ENCODE measurements at regions not wholly inside any gene's neighbourhood (a gene's known extent, or its start where the extent isn't known, plus 50 kb on each side); places are given as distances from the start of the nearest gene placed in this dataset.

DNA sequence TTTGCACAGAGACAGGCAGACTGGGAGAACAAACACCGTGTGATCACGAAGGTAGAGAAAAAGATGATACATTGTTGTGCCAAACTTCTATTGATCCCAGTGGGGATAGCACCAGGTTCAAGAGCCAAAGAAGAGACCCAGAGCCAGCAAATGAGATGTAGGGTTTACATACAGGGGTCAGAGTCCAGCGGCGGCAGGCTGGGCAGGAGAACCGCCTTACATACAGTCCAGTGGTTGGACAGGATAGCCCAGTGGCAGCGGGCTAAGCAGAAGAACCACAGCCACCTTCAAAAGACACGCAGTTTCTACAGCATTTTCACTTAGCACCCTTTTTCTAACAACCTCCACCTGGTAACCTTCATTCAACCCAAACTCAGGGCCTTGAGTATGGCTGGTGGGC is 932.8 kb downstream of the SLC4A3 start:
- no peak overlapping the region for H3K27ac ChIP-seq (ENCODE audit: low read depth, low read length)
- no peaks in the 10 kb centered on the region for H3K9me3 ChIP-seq (ENCODE audit: low read length)
- no peaks in the 10 kb centered on the region for H3K36me3 ChIP-seq (ENCODE audit: insufficient read depth, low read length)
- H3K4me3 ChIP-seq (ENCODE audit: low read depth in 1 of 2, low read length in 2 of 2), result no peak overlapping the region
- no peaks in the 10 kb centered on the region for H3K4me1 ChIP-seq (ENCODE audit: insufficient read depth, low read length)
- H3K9ac ChIP-seq (ENCODE audit: low read length), result no peak overlapping the region
- H3K27me3 ChIP-seq (ENCODE audit: control insufficient read depth in 1 of 2, insufficient read depth in 2 of 2, low read length in 2 of 2), result no peaks in the 10 kb centered on the region

DNA sequence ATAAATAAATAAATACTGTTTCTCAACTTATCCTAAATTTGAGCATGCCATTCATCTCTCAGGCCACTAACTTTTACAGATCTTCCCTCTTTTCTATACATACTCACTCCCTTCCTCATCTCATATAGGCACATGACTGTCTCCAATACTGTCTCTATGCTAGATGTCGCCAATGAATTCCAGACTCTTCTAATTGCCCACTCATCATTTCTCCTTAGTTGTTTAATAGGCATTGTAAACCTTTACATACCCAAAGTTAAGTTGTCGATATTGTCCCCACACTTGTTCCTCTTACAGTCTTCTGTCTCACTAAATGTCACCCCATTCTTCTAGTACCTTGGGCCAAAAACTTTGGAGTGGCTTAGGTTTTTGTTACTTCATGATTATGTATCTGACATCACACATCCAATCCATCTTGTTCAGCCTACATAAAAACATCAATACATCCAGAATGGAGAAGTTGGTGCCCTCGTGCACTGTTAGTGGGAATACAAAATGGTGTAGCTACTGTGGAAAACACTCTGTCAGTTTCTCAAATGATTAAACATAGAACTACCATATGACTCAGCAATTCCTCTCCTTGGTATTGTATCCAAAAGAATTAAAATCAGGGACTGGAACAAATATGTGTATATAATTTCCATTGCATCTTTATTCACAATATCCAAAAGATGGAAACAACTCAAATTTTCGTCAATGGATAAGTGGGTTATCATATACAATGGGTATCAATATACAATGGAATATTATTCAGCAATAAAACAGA is 935.1 kb downstream of the SLC4A3 start:
- Histone ChIP-seq H3K4me3 (ENCODE audit: low read depth in 1 of 2, low read length in 2 of 2) (no peak overlapping the region), H3K9ac (ENCODE audit: low read length) (no peak overlapping the region), H3K27me3 (ENCODE audit: control insufficient read depth in 1 of 2, insufficient read depth in 2 of 2, low read length in 2 of 2) (no peaks in the 10 kb centered on the region), H3K36me3 (ENCODE audit: insufficient read depth, low read length) (no peaks in the 10 kb centered on the region), H3K27ac (ENCODE audit: low read depth, low read length) (no peak overlapping the region), H3K9me3 (ENCODE audit: low read length) (no peaks in the 10 kb centered on the region), H3K4me1 (ENCODE audit: insufficient read depth, low read length) (no peaks in the 10 kb centered on the region)

DNA sequence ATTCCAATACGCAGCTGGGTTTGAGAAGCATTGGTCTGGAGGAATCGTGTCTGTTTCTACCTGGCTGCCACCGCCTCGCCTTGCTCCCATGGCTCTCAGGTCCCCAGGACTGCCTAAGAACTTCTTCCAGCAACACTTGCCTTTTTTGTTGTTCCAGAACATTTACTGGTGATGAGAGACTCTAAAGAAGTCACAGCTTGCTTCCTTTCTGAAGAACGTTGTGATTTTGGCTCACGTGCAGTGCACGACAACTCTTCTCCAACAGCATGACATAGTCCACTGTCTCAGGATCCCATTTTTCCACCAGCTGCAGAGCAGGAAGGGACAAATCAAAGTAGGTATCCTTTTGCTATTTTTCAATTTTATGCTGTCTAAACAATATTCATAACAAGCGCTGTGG is 940.9 kb downstream of the SLC4A3 start:
- Histone ChIP-seq H3K4me1 (ENCODE audit: insufficient read depth, low read length) (peaks cover 10% of the 10 kb centered on the region), H3K27ac (ENCODE audit: low read depth, low read length) (no peak overlapping the region), H3K9ac (ENCODE audit: low read length) (no peak overlapping the region), H3K27me3 (ENCODE audit: control insufficient read depth in 1 of 2, insufficient read depth in 2 of 2, low read length in 2 of 2) (no peaks in the 10 kb centered on the region), H3K9me3 (ENCODE audit: low read length) (no peaks in the 10 kb centered on the region), H3K4me3 (ENCODE audit: low read depth in 1 of 2, low read length in 2 of 2) (no peak overlapping the region), H3K36me3 (ENCODE audit: insufficient read depth, low read length) (no peaks in the 10 kb centered on the region)

GRCh38 chr2:220569112-220569897 is 941.9 kb downstream of the SLC4A3 start:
- H3K27ac ChIP-seq (ENCODE audit: low read depth, low read length), result no peak overlapping the region
- H3K9ac ChIP-seq (ENCODE audit: low read length), result no peak overlapping the region
- H3K36me3 ChIP-seq (ENCODE audit: insufficient read depth, low read length), result no peaks in the 10 kb centered on the region
- no peaks in the 10 kb centered on the region for H3K9me3 ChIP-seq (ENCODE audit: low read length)
- H3K4me1 ChIP-seq (ENCODE audit: insufficient read depth, low read length), result peaks cover 10% of the 10 kb centered on the region
- no peak overlapping the region for H3K4me3 ChIP-seq (ENCODE audit: low read depth in 1 of 2, low read length in 2 of 2)
- no peaks in the 10 kb centered on the region for H3K27me3 ChIP-seq (ENCODE audit: control insufficient read depth in 1 of 2, insufficient read depth in 2 of 2, low read length in 2 of 2)

- Histone ChIP-seq H3K4me3 (ENCODE audit: low read depth in 1 of 2, low read length in 2 of 2) (no peak overlapping the region), H3K9me3 (ENCODE audit: low read length) (no peaks in the 10 kb centered on the region), H3K9ac (ENCODE audit: low read length) (no peak overlapping the region), H3K4me1 (ENCODE audit: insufficient read depth, low read length) (peaks cover 10% of the 10 kb centered on the region), H3K36me3 (ENCODE audit: insufficient read depth, low read length) (no peaks in the 10 kb centered on the region), H3K27ac (ENCODE audit: low read depth, low read length) (no peak overlapping the region), H3K27me3 (ENCODE audit: control insufficient read depth in 1 of 2, insufficient read depth in 2 of 2, low read length in 2 of 2) (no peaks in the 10 kb centered on the region)
These were observed 945.0 kb downstream of the SLC4A3 start for GRCh38 chr2:220572385-220572784.

DNA sequence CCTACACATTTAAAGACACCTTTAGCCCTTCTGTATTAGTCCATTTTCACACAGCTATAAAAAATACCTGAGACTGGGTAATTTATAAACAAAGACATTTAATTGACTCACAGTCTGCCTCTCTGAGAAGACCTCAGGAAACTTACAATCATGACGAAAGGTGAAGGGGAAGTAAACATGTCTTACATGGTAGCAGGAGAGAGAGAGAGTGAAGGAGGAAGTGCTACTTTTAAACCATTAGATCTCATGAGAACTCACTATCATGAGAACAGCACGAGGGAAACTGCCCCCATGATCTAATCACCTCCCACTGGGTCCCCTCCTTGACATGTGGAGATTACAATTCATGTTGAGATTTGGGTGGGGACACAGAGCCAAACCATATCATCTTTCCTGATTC is 946.6 kb downstream of the SLC4A3 start:
- Histone ChIP-seq H3K4me1 (ENCODE audit: insufficient read depth, low read length) (peaks cover 9% of the 10 kb centered on the region), H3K36me3 (ENCODE audit: insufficient read depth, low read length) (no peaks in the 10 kb centered on the region), H3K9ac (ENCODE audit: low read length) (no peak overlapping the region), H3K27me3 (ENCODE audit: control insufficient read depth in 1 of 2, insufficient read depth in 2 of 2, low read length in 2 of 2) (no peaks in the 10 kb centered on the region), H3K9me3 (ENCODE audit: low read length) (no peaks in the 10 kb centered on the region), H3K4me3 (ENCODE audit: low read depth in 1 of 2, low read length in 2 of 2) (no peak overlapping the region), H3K27ac (ENCODE audit: low read depth, low read length) (no peak overlapping the region)

DNA sequence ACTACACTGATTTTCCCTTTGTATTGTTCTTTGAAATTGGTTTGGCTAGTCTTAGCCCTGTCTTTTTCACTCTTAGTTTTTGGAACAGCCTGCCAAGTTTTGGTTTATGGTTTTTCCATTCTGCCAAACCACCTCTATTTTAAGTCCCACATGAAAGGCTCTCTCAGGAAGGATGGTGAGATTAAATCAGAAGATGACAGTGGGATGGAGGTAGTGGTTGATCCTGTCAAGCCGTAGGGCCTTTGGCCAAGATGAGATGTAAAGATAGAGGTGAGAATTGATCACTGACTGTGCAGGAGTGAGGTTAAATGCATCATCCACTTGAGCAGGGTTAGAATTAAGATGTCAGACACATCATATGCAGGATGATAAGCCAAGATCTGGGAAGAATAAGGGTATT is 948.5 kb downstream of the SLC4A3 start:
- H3K9me3 ChIP-seq (ENCODE audit: low read length), result no peaks in the 10 kb centered on the region
- H3K9ac ChIP-seq (ENCODE audit: low read length), result no peak overlapping the region
- no peak overlapping the region for H3K27ac ChIP-seq (ENCODE audit: low read depth, low read length)
- H3K4me3 ChIP-seq (ENCODE audit: low read depth in 1 of 2, low read length in 2 of 2), result no peak overlapping the region
- no peaks in the 10 kb centered on the region for H3K27me3 ChIP-seq (ENCODE audit: control insufficient read depth in 1 of 2, insufficient read depth in 2 of 2, low read length in 2 of 2)
- no peaks in the 10 kb centered on the region for H3K4me1 ChIP-seq (ENCODE audit: insufficient read depth, low read length)
- H3K36me3 ChIP-seq (ENCODE audit: insufficient read depth, low read length), result no peaks in the 10 kb centered on the region

DNA sequence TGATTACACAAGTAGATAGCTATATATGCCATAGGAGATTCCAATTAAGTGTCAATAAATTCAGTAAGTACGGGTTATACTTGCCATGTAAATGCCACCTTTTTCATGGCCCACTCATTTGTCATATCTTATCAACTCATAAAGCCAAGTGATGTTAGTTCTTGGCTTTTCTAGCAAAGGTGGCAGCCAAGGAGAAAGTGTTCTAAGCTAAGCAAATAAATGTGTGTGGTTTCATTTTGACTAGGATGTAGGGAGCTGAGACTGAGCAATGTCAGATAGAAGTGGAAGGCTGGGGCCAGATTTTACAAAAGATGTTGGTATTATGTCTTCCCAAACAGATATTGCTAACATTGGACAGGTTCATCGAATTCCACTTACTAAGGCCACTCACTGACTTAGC is 952.0 kb downstream of the SLC4A3 start:
- Histone ChIP-seq H3K27ac (ENCODE audit: low read depth, low read length) (no peak overlapping the region), H3K36me3 (ENCODE audit: insufficient read depth, low read length) (no peaks in the 10 kb centered on the region), H3K27me3 (ENCODE audit: control insufficient read depth in 1 of 2, insufficient read depth in 2 of 2, low read length in 2 of 2) (no peaks in the 10 kb centered on the region), H3K9me3 (ENCODE audit: low read length) (no peaks in the 10 kb centered on the region), H3K9ac (ENCODE audit: low read length) (no peak overlapping the region), H3K4me1 (ENCODE audit: insufficient read depth, low read length) (no peaks in the 10 kb centered on the region), H3K4me3 (ENCODE audit: low read depth in 1 of 2, low read length in 2 of 2) (no peak overlapping the region)

- no peak overlapping the region for H3K4me3 ChIP-seq (ENCODE audit: low read depth in 1 of 2, low read length in 2 of 2)
- no peaks in the 10 kb centered on the region for H3K9me3 ChIP-seq (ENCODE audit: low read length)
- H3K9ac ChIP-seq (ENCODE audit: low read length), result no peak overlapping the region
- H3K4me1 ChIP-seq (ENCODE audit: insufficient read depth, low read length), result no peaks in the 10 kb centered on the region
- H3K27ac ChIP-seq (ENCODE audit: low read depth, low read length), result no peak overlapping the region
- H3K27me3 ChIP-seq (ENCODE audit: control insufficient read depth in 1 of 2, insufficient read depth in 2 of 2, low read length in 2 of 2), result no peaks in the 10 kb centered on the region
- no peaks in the 10 kb centered on the region for H3K36me3 ChIP-seq (ENCODE audit: insufficient read depth, low read length)
These were observed 952.7 kb downstream of the SLC4A3 start for GRCh38 chr2:220580113-220580512.

GRCh38 chr2:220583725-220584124 is 956.3 kb downstream of the SLC4A3 start:
- H3K27me3 ChIP-seq (ENCODE audit: control insufficient read depth in 1 of 2, insufficient read depth in 2 of 2, low read length in 2 of 2), result no peaks in the 10 kb centered on the region
- no peaks in the 10 kb centered on the region for H3K4me1 ChIP-seq (ENCODE audit: insufficient read depth, low read length)
- no peaks in the 10 kb centered on the region for H3K9me3 ChIP-seq (ENCODE audit: low read length)
- no peak overlapping the region for H3K27ac ChIP-seq (ENCODE audit: low read depth, low read length)
- no peak overlapping the region for H3K4me3 ChIP-seq (ENCODE audit: low read depth in 1 of 2, low read length in 2 of 2)
- no peaks in the 10 kb centered on the region for H3K36me3 ChIP-seq (ENCODE audit: insufficient read depth, low read length)
- H3K9ac ChIP-seq (ENCODE audit: low read length), result no peak overlapping the region

DNA sequence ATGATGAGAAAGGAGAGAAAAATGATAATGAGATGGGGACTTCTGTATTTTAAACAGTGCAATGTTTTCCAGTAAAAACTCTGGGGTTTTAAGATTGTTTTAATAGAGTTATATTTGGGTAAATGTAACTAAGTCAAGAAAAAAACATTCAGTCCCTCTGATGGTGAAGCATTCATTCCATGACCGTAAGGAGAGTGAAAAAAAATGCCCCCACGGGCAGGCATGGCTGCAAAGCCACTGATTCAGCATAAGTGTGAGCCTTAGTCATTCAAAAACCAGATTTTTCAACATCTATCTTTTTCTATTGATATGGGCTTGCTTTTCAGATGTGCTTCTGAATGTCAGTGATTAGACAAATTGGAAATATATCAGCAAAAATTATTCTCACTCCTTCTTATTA is 957.8 kb downstream of the SLC4A3 start:
- Histone ChIP-seq H3K4me3 (ENCODE audit: low read depth in 1 of 2, low read length in 2 of 2) (no peak overlapping the region), H3K36me3 (ENCODE audit: insufficient read depth, low read length) (no peaks in the 10 kb centered on the region), H3K4me1 (ENCODE audit: insufficient read depth, low read length) (no peaks in the 10 kb centered on the region), H3K9ac (ENCODE audit: low read length) (no peak overlapping the region), H3K27ac (ENCODE audit: low read depth, low read length) (no peak overlapping the region), H3K27me3 (ENCODE audit: control insufficient read depth in 1 of 2, insufficient read depth in 2 of 2, low read length in 2 of 2) (no peaks in the 10 kb centered on the region), H3K9me3 (ENCODE audit: low read length) (no peaks in the 10 kb centered on the region)

All from muscle layer of colon (tissue), 2 donors.